ENCODE measurements at regions not wholly inside any gene's neighbourhood (a gene's known extent, or its start where the extent isn't known, plus 50 kb on each side); places are given as distances from the start of the nearest gene placed in this dataset.

- DNase-seq, result peak in 2 of 3 donors; percentile 13 to 23
- WGBS (ENCODE audit: insufficient coverage), result 0% methylated on average over 1 of the region's 3 CpGs
- H3K9me3 ChIP-seq (ENCODE audit: control extremely low read depth in 1 of 5, control insufficient read depth in 4 of 5, insufficient read depth in 2 of 5, low read depth in 1 of 5, low read length in 4 of 5), result no peaks in the 10 kb centered on the region
- H3K4me3 ChIP-seq (ENCODE audit: control insufficient read depth in 1 of 7, extremely low read depth in 1 of 7, insufficient read depth in 4 of 7, low read depth in 2 of 7, low read length in 6 of 7), result no peak overlapping the region
- ChIA-PET CTCF (interaction anchor here (0.6 kb wide), 1 partner anchor 9 kb away, joined by 3 read pairs; no protein-coding TSS in a partner anchor), POLR2A (no interaction called here)
- no peaks in the 10 kb centered on the region for H3K4me1 ChIP-seq (ENCODE audit: control extremely low read depth in 1 of 4, control insufficient read depth in 4 of 4, insufficient read depth in 4 of 4, low read length in 3 of 4)
- no peak overlapping the region for H3K27ac ChIP-seq (ENCODE audit: insufficient read depth in 1 of 2, low read depth in 1 of 2, low read length in 2 of 2, poor library complexity in 1 of 2, severe bottlenecking in 2 of 2)
- H3K36me3 ChIP-seq (ENCODE audit: control insufficient read depth in 4 of 4, insufficient read depth in 4 of 4, low read length in 3 of 4), result no peaks in the 10 kb centered on the region
- H3K27me3 ChIP-seq (replicated peaks in 2 of 5; ENCODE audit: control insufficient read depth in 4 of 5, insufficient read depth in 5 of 5, low read length in 4 of 5), result no peaks in the 10 kb centered on the region
These were observed 618.8 kb downstream of the SOCS6 start for GRCh38 chr18:70907673-70908072.

GRCh38 chr18:70892381-70892780, 603.5 kb downstream of the SOCS6 start:
- no peaks in the 10 kb centered on the region for H3K4me1 ChIP-seq (ENCODE audit: control extremely low read depth in 1 of 4, control insufficient read depth in 4 of 4, insufficient read depth in 4 of 4, low read length in 3 of 4)
- H3K9me3 ChIP-seq (ENCODE audit: control extremely low read depth in 1 of 5, control insufficient read depth in 4 of 5, insufficient read depth in 2 of 5, low read depth in 1 of 5, low read length in 4 of 5), result no peaks in the 10 kb centered on the region
- H3K27me3 ChIP-seq (replicated peaks in 2 of 5; ENCODE audit: control insufficient read depth in 4 of 5, insufficient read depth in 5 of 5, low read length in 4 of 5), result no peaks in the 10 kb centered on the region
- CTCF ChIA-PET, result no interaction called here
- H3K27ac ChIP-seq (ENCODE audit: insufficient read depth in 1 of 2, low read depth in 1 of 2, low read length in 2 of 2, poor library complexity in 1 of 2, severe bottlenecking in 2 of 2), result no peak overlapping the region
- DNase-seq, result no peak
- no peaks in the 10 kb centered on the region for H3K36me3 ChIP-seq (ENCODE audit: control insufficient read depth in 4 of 4, insufficient read depth in 4 of 4, low read length in 3 of 4)
- no peak overlapping the region for H3K4me3 ChIP-seq (ENCODE audit: control insufficient read depth in 1 of 7, extremely low read depth in 1 of 7, insufficient read depth in 4 of 7, low read depth in 2 of 7, low read length in 6 of 7)
- no CpG with 5 or more reads among the region's 1 CpG for WGBS (ENCODE audit: insufficient coverage)
- POLR2A ChIA-PET, result no interaction called here

GRCh38 chr18:70870292-70870691, 581.4 kb downstream of the SOCS6 start:
- ChIA-PET CTCF (no interaction called here), POLR2A (no interaction called here)
- no CpG with 5 or more reads among the region's 1 CpG for WGBS (ENCODE audit: insufficient coverage)
- H3K27ac ChIP-seq (ENCODE audit: insufficient read depth in 1 of 2, low read depth in 1 of 2, low read length in 2 of 2, poor library complexity in 1 of 2, severe bottlenecking in 2 of 2), result no peak overlapping the region
- H3K9me3 ChIP-seq (ENCODE audit: control extremely low read depth in 1 of 5, control insufficient read depth in 4 of 5, insufficient read depth in 2 of 5, low read depth in 1 of 5, low read length in 4 of 5), result peaks cover 0 to 3% (median 0%) of the 10 kb centered on the region in 5 experiments
- no peak for DNase-seq
- no peak overlapping the region for H3K4me3 ChIP-seq (ENCODE audit: control insufficient read depth in 1 of 7, extremely low read depth in 1 of 7, insufficient read depth in 4 of 7, low read depth in 2 of 7, low read length in 6 of 7)
- H3K4me1 ChIP-seq (ENCODE audit: control extremely low read depth in 1 of 4, control insufficient read depth in 4 of 4, insufficient read depth in 4 of 4, low read length in 3 of 4), result no peaks in the 10 kb centered on the region
- H3K27me3 ChIP-seq (replicated peaks in 2 of 5; ENCODE audit: control insufficient read depth in 4 of 5, insufficient read depth in 5 of 5, low read length in 4 of 5), result no peaks in the 10 kb centered on the region
- no peaks in the 10 kb centered on the region for H3K36me3 ChIP-seq (ENCODE audit: control insufficient read depth in 4 of 4, insufficient read depth in 4 of 4, low read length in 3 of 4)

GRCh38 chr18:70848329-70848728, 559.5 kb downstream of the SOCS6 start:
- DNase-seq, result no peak
- Histone ChIP-seq H3K9me3 (ENCODE audit: control extremely low read depth in 1 of 5, control insufficient read depth in 4 of 5, insufficient read depth in 2 of 5, low read depth in 1 of 5, low read length in 4 of 5) (no peaks in the 10 kb centered on the region), H3K4me1 (ENCODE audit: control extremely low read depth in 1 of 4, control insufficient read depth in 4 of 4, insufficient read depth in 4 of 4, low read length in 3 of 4) (no peaks in the 10 kb centered on the region), H3K27me3 (replicated peaks in 2 of 5; ENCODE audit: control insufficient read depth in 4 of 5, insufficient read depth in 5 of 5, low read length in 4 of 5) (no peaks in the 10 kb centered on the region), H3K36me3 (ENCODE audit: control insufficient read depth in 4 of 4, insufficient read depth in 4 of 4, low read length in 3 of 4) (no peaks in the 10 kb centered on the region), H3K27ac (ENCODE audit: insufficient read depth in 1 of 2, low read depth in 1 of 2, low read length in 2 of 2, poor library complexity in 1 of 2, severe bottlenecking in 2 of 2) (no peak overlapping the region), H3K4me3 (ENCODE audit: control insufficient read depth in 1 of 7, extremely low read depth in 1 of 7, insufficient read depth in 4 of 7, low read depth in 2 of 7, low read length in 6 of 7) (no peak overlapping the region)
- 100% methylated on average over 6 of the region's 7 CpGs for WGBS (ENCODE audit: insufficient coverage)
- ChIA-PET POLR2A (no interaction called here), CTCF (no interaction called here)

GRCh38 chr18:70840649-70841048, 551.8 kb downstream of the SOCS6 start:
- CTCF ChIA-PET, result no interaction called here
- H3K4me3 ChIP-seq (ENCODE audit: control insufficient read depth in 1 of 7, extremely low read depth in 1 of 7, insufficient read depth in 4 of 7, low read depth in 2 of 7, low read length in 6 of 7), result no peak overlapping the region
- H3K36me3 ChIP-seq (ENCODE audit: control insufficient read depth in 4 of 4, insufficient read depth in 4 of 4, low read length in 3 of 4), result no peaks in the 10 kb centered on the region
- no peak overlapping the region for H3K27ac ChIP-seq (ENCODE audit: insufficient read depth in 1 of 2, low read depth in 1 of 2, low read length in 2 of 2, poor library complexity in 1 of 2, severe bottlenecking in 2 of 2)
- H3K27me3 ChIP-seq (replicated peaks in 2 of 5; ENCODE audit: control insufficient read depth in 4 of 5, insufficient read depth in 5 of 5, low read length in 4 of 5), result no peaks in the 10 kb centered on the region
- no peak for DNase-seq
- no peaks in the 10 kb centered on the region for H3K9me3 ChIP-seq (ENCODE audit: control extremely low read depth in 1 of 5, control insufficient read depth in 4 of 5, insufficient read depth in 2 of 5, low read depth in 1 of 5, low read length in 4 of 5)
- POLR2A ChIA-PET, result no interaction called here
- WGBS (ENCODE audit: insufficient coverage), result 100% methylated on average over 3 of the region's 3 CpGs
- no peaks in the 10 kb centered on the region for H3K4me1 ChIP-seq (ENCODE audit: control extremely low read depth in 1 of 4, control insufficient read depth in 4 of 4, insufficient read depth in 4 of 4, low read length in 3 of 4)

GRCh38 chr18:70827632-70828031, 538.8 kb downstream of the SOCS6 start:
- ChIA-PET CTCF (no interaction called here), POLR2A (no interaction called here)
- Histone ChIP-seq H3K36me3 (ENCODE audit: control insufficient read depth in 4 of 4, insufficient read depth in 4 of 4, low read length in 3 of 4) (no peaks in the 10 kb centered on the region), H3K27me3 (replicated peaks in 2 of 5; ENCODE audit: control insufficient read depth in 4 of 5, insufficient read depth in 5 of 5, low read length in 4 of 5) (no peaks in the 10 kb centered on the region), H3K4me1 (ENCODE audit: control extremely low read depth in 1 of 4, control insufficient read depth in 4 of 4, insufficient read depth in 4 of 4, low read length in 3 of 4) (no peaks in the 10 kb centered on the region), H3K9me3 (ENCODE audit: control extremely low read depth in 1 of 5, control insufficient read depth in 4 of 5, insufficient read depth in 2 of 5, low read depth in 1 of 5, low read length in 4 of 5) (no peaks in the 10 kb centered on the region), H3K27ac (ENCODE audit: insufficient read depth in 1 of 2, low read depth in 1 of 2, low read length in 2 of 2, poor library complexity in 1 of 2, severe bottlenecking in 2 of 2) (no peak overlapping the region), H3K4me3 (ENCODE audit: control insufficient read depth in 1 of 7, extremely low read depth in 1 of 7, insufficient read depth in 4 of 7, low read depth in 2 of 7, low read length in 6 of 7) (no peak overlapping the region)
- no peak for DNase-seq
- 91% methylated on average over 3 of the region's 3 CpGs for WGBS (ENCODE audit: insufficient coverage)

- H3K27me3 ChIP-seq (replicated peaks in 2 of 5; ENCODE audit: control insufficient read depth in 4 of 5, insufficient read depth in 5 of 5, low read length in 4 of 5), result no peaks in the 10 kb centered on the region
- 100% methylated on average over 1 of the region's 2 CpGs for WGBS (ENCODE audit: insufficient coverage)
- no peak for DNase-seq
- H3K4me1 ChIP-seq (ENCODE audit: control extremely low read depth in 1 of 4, control insufficient read depth in 4 of 4, insufficient read depth in 4 of 4, low read length in 3 of 4), result no peaks in the 10 kb centered on the region
- no peak overlapping the region for H3K4me3 ChIP-seq (ENCODE audit: control insufficient read depth in 1 of 7, extremely low read depth in 1 of 7, insufficient read depth in 4 of 7, low read depth in 2 of 7, low read length in 6 of 7)
- ChIA-PET CTCF (interaction anchor here (1.2 kb wide), 1 partner anchor 13 kb away, joined by 3 read pairs; no protein-coding TSS in a partner anchor), POLR2A (no interaction called here)
- H3K27ac ChIP-seq (ENCODE audit: insufficient read depth in 1 of 2, low read depth in 1 of 2, low read length in 2 of 2, poor library complexity in 1 of 2, severe bottlenecking in 2 of 2), result no peak overlapping the region
- no peaks in the 10 kb centered on the region for H3K9me3 ChIP-seq (ENCODE audit: control extremely low read depth in 1 of 5, control insufficient read depth in 4 of 5, insufficient read depth in 2 of 5, low read depth in 1 of 5, low read length in 4 of 5)
- no peaks in the 10 kb centered on the region for H3K36me3 ChIP-seq (ENCODE audit: control insufficient read depth in 4 of 4, insufficient read depth in 4 of 4, low read length in 3 of 4)
These were observed 537.7 kb downstream of the SOCS6 start for GRCh38 chr18:70826571-70826970.
